Endothelial cell of umbilical vein (primary cell): ENCODE measurements at regions not wholly inside any gene's neighbourhood (a gene's known extent, or its start where the extent isn't known, plus 50 kb on each side); places are given as distances from the start of the nearest gene placed in this dataset.

Source experiments
- BruUV-seq: library from RNA; stranded (reverse); fragments of 400-500 nt; replicated peaks from 2 replicates; lab custom pipeline; 2021; lab: Mats Ljungman, UMichigan
- CTCF ChIA-PET: fragments of 300-600, 350-600 bp; sonication (Branson Sonifier 250); formaldehyde crosslinking; loops from one replicate; lab custom pipeline; 2021; ENCODE audit warnings: antibody characterized with exemption, inconsistent platforms; lab: Charles Lee
- POLR2A ChIA-PET: fragments of 300-600, 350-600 bp; sonication (Branson Sonifier 250); formaldehyde crosslinking; loops from one replicate; lab custom pipeline; 2021; ENCODE audit warnings: antibody characterized with exemption, inconsistent platforms; lab: Charles Lee
- DNase-seq: peaks from one replicate; pipeline ENCODE4 v3.0.0-alpha.2; 2011; ENCODE audit warnings: low read depth, low spot score
- FAIRE-seq: peaks from 2 replicates; lab custom pipeline; 2011; peaks lifted over from hg19 to GRCh38; lab: Jason Lieb, UNC
- H2AFZ ChIP-seq: 2 replicates; pipeline ENCODE4 v1.6.0; 2012; ENCODE audit warnings: low read depth, low read length, control low read depth, inconsistent platforms
- H3K27ac ChIP-seq: 2 replicates; pipeline ENCODE4 v1.5.1; 2011; ENCODE audit warnings: low read depth, mild to moderate bottlenecking, control low read depth, low read length, moderate library complexity; ENCODE audit not compliant: insufficient read depth
- H3K27me3 ChIP-seq, 2 experiments: 2 replicates each; pipeline versions ENCODE4 v1.6.0 to v1.6.1; 2011; ENCODE audit warnings: low read length in 2 of 2, mixed read lengths in 1 of 2; ENCODE audit not compliant: control insufficient read depth in 2 of 2, insufficient read depth in 2 of 2
- H3K36me3 ChIP-seq, 2 experiments: 2 replicates in 1 of 2; 3 replicates in 1 of 2; pipeline ENCODE4 v1.5.1; 2011; ENCODE audit warnings: low read length in 2 of 2, mild to moderate bottlenecking in 1 of 2, moderate library complexity in 1 of 2; ENCODE audit not compliant: control insufficient read depth in 2 of 2, insufficient read depth in 2 of 2; ENCODE audit errors: extremely low read depth in 1 of 2
- H3K4me1 ChIP-seq: 3 replicates; pipeline ENCODE4 v1.5.1; 2011; ENCODE audit warnings: mild to moderate bottlenecking, low read length; ENCODE audit not compliant: control insufficient read depth, insufficient read depth; ENCODE audit errors: extremely low read depth
- H3K4me2 ChIP-seq: 2 replicates; pipeline ENCODE4 v1.6.1; 2011; ENCODE audit warnings: low read length, control low read depth, mixed read lengths; ENCODE audit not compliant: insufficient read depth
- H3K4me3 ChIP-seq, 3 experiments: fragments of 200-600 bp in 1 of 3; sonication (generic), shearing (Covaris generic) in 1 of 3; replicated peaks in 1 of 3; 2 replicates each; pipeline ENCODE4 v1.5.1; 2011 to 2016; ENCODE audit warnings: control low read depth in 3 of 3, low read length in 3 of 3, mild to moderate bottlenecking in 2 of 3, inconsistent platforms in 1 of 3, low read depth in 1 of 3, moderate library complexity in 1 of 3; ENCODE audit not compliant: insufficient read depth in 1 of 3
- H3K79me2 ChIP-seq: 2 replicates; pipeline ENCODE4 v1.6.0; 2012; ENCODE audit warnings: low read length, inconsistent platforms; ENCODE audit not compliant: control insufficient read depth, insufficient read depth
- H3K9ac ChIP-seq: replicated peaks from 2 replicates; pipeline ENCODE3; 2011; ENCODE audit warnings: low read length, control low read depth; ENCODE audit not compliant: insufficient read depth; ENCODE audit errors: extremely low read depth
- H3K9me1 ChIP-seq: replicated peaks from 3 replicates; pipeline ENCODE4 v1.6.0; 2011; ENCODE audit warnings: mild to moderate bottlenecking, low read length; ENCODE audit not compliant: control insufficient read depth, insufficient read depth; ENCODE audit errors: extremely low read depth
- H3K9me3 ChIP-seq: replicated peaks from 2 replicates; pipeline ENCODE4 v1.5.1; 2012; ENCODE audit warnings: low read length, inconsistent platforms; ENCODE audit not compliant: control insufficient read depth, insufficient read depth
- H4K20me1 ChIP-seq: replicated peaks from 2 replicates; pipeline ENCODE3; 2011; ENCODE audit warnings: mild to moderate bottlenecking, low read length; ENCODE audit not compliant: control insufficient read depth, insufficient read depth; ENCODE audit errors: extremely low read depth
- CTCF ChIP-seq, 2 donors: IDR thresholded peaks; 1 replicate in 1 of 2; 2 replicates in 1 of 2; pipeline ENCODE4 v1.5.1; 2011; ENCODE audit warnings: low read length in 2 of 2, mild to moderate bottlenecking in 2 of 2, moderate library complexity in 2 of 2, control low read depth in 1 of 2, inconsistent platforms in 1 of 2, low read depth in 1 of 2; ENCODE audit not compliant: insufficient read depth in 1 of 2; ENCODE audit errors: extremely low read depth in 1 of 2
- EZH2 ChIP-seq: IDR thresholded peaks from 2 replicates; pipeline ENCODE4 v1.6.1; 2012; ENCODE audit warnings: borderline replicate concordance, low read depth, mild to moderate bottlenecking, moderate library complexity, low read length, inconsistent platforms; ENCODE audit not compliant: severe bottlenecking
- FOS ChIP-seq: IDR thresholded peaks from 2 replicates; pipeline ENCODE4 v1.6.1; 2011; ENCODE audit warnings: mild to moderate bottlenecking, low read length, moderate library complexity, borderline replicate concordance; ENCODE audit not compliant: insufficient read depth
- GATA2 ChIP-seq: IDR thresholded peaks from 2 replicates; pipeline ENCODE4 v1.7.0; 2011; ENCODE audit warnings: low read depth, mild to moderate bottlenecking, moderate library complexity, mixed read lengths, low read length; ENCODE audit not compliant: insufficient read length, insufficient read depth
- JUN ChIP-seq: IDR thresholded peaks from 2 replicates; pipeline ENCODE4 v1.6.1; 2011; ENCODE audit warnings: borderline replicate concordance, low read depth; ENCODE audit not compliant: insufficient read length, insufficient read depth
- MAX ChIP-seq: IDR thresholded peaks from 2 replicates; pipeline ENCODE4 v1.6.1; 2011; ENCODE audit not compliant: insufficient read depth, insufficient read length
- MYC ChIP-seq: IDR thresholded peaks from one replicate; pipeline ENCODE4 v1.6.1; 2011; ENCODE audit warnings: mild to moderate bottlenecking, low read depth, low read length
- POLR2A ChIP-seq: IDR thresholded peaks from 2 replicates; pipeline ENCODE4 v1.6.1; 2012; ENCODE audit warnings: low read depth, mild to moderate bottlenecking, control low read depth, low read length
- POLR2AphosphoS5 ChIP-seq: IDR thresholded peaks from 2 replicates; pipeline ENCODE4 v1.6.1; 2012; ENCODE audit warnings: low read depth, mild to moderate bottlenecking, control low read depth, low read length, moderate library complexity; ENCODE audit not compliant: insufficient read depth
- dilution Hi-C: fragments of 300-500 bp; cut with MboI; formaldehyde crosslinking; loops from one replicate; pipeline ENCODE4 v1.15.0; 2019; ENCODE audit warnings: low sequenced_read_pairs; ENCODE audit not compliant: extremely low pct_ligation_motif_present
- intact Hi-C: fragments of 100-400 bp; cut with micrococcal nuclease; formaldehyde crosslinking; loops from one replicate; pipeline ENCODE4 v1.10.0; 2022

- FAIRE-seq = no peak
- H3K27me3 ChIP-seq = no peaks in the 10 kb centered on the region
- no peaks in the 10 kb centered on the region for H4K20me1 ChIP-seq
- intact Hi-C loops (no loop called here), dilution Hi-C loops (no loop called here)
- H2AFZ ChIP-seq = no peak overlapping the region
- H3K27ac ChIP-seq = no peak overlapping the region
- no peaks in the 10 kb centered on the region for H3K4me1 ChIP-seq
- H3K9me1 ChIP-seq = no peaks in the 10 kb centered on the region
- BruUV-seq = no TSS peak
- H3K9ac ChIP-seq = no peak overlapping the region
- H3K4me3 ChIP-seq = no peak overlapping the region
- ChIA-PET POLR2A (no interaction called here), CTCF (interaction anchor here (1.6 to 2.2 kb wide), 3 partner anchors 8 to 17 kb away, joined by 4 to 6 read pairs (median 4); no protein-coding TSS in a partner anchor)
- TF ChIP-seq MAX (no peak), GATA2 (no peak), POLR2A (no peak), MYC (no peak), FOS (no peak), POLR2AphosphoS5 (no peak)
- no peaks in the 10 kb centered on the region for H3K79me2 ChIP-seq
- no peak overlapping the region for H3K4me2 ChIP-seq
- no peaks in the 10 kb centered on the region for H3K9me3 ChIP-seq
- DNase-seq = no peak
- no peaks in the 10 kb centered on the region for H3K36me3 ChIP-seq
Measured at GRCh38 chr11:23696688-23697415, 800.0 kb upstream of the LUZP2 start.

DNA sequence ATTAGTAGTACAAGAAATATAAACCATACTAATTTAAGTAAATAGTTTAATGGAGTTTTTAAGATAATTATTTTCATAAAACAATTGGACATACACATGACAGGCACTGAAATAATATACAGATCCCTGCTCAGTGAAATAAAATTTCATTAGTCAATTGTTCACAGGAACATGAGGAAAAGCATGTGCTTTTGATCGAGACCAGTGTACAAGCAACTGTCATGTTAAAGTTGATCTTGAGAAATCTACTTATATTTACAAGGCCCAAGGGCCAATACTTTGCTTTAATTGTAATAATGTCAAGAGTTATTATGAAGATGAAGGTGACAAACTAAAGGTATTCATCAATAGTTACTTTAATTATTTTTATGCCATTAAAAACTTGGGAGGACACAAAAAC, 792.7 kb upstream of the LUZP2 start:
- Histone ChIP-seq H3K4me2 (no peak overlapping the region), H3K9ac (no peak overlapping the region), H3K4me1 (no peaks in the 10 kb centered on the region), H3K9me1 (no peaks in the 10 kb centered on the region), H2AFZ (no peak overlapping the region), H4K20me1 (no peaks in the 10 kb centered on the region), H3K4me3 (no peak overlapping the region), H3K36me3 (no peaks in the 10 kb centered on the region), H3K79me2 (no peaks in the 10 kb centered on the region), H3K27me3 (no peaks in the 10 kb centered on the region), H3K27ac (no peak overlapping the region), H3K9me3 (no peaks in the 10 kb centered on the region)
- DNase-seq (no peak), FAIRE-seq (no peak)
- POLR2A ChIA-PET = no interaction called here
- intact Hi-C loops (no loop called here), dilution Hi-C loops (no loop called here)
- TF ChIP-seq JUN = no peak
- TF ChIP-seq MAX = no peak
- no peak for TF ChIP-seq MYC
- TF ChIP-seq GATA2 = no peak
- no peak for TF ChIP-seq CTCF (IDR thresholded peaks at IDR 0.05; ENCODE audit: extremely low read depth in 1 of 2, insufficient read depth in 1 of 2, low read depth in 1 of 2, low read length in 2 of 2)
- no peak for TF ChIP-seq POLR2AphosphoS5
- TF ChIP-seq EZH2 = no peak
- no peak for TF ChIP-seq POLR2A
- TF ChIP-seq FOS = no peak
- CTCF ChIA-PET = interaction anchor here (1.9 kb wide), 1 partner anchor 9 kb away, joined by 6 read pairs; no protein-coding TSS in a partner anchor
- no TSS peak for BruUV-seq
